ENCODE measurements at regions not wholly inside any gene's neighbourhood (a gene's known extent, or its start where the extent isn't known, plus 50 kb on each side); places are given as distances from the start of the nearest gene placed in this dataset.

DNA sequence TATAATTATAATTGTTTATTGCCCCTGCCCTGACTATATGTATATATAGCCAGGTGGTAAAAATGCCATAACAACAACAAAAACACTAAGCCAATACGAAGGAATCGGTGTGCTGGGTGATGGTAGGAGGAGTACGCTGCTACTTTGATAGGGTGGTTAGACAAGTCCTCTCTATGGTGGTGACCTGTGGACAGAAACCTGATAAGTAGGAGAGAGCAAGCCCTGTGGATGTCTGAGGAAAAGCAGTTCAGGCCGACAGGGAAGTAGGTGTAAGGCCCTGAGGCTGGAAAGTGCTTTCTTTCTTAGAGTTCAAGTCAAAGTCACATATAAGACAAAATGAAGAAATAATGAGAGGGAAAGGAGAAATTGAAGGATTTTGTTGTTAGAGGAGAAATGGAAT, 823.8 kb upstream of the CELF2 start:
- in situ Hi-C loops (cut with MboI; ENCODE audit: low sequenced_read_pairs, unreplicated experiment), result no loop called here
- no peak for TF ChIP-seq CTCF (IDR thresholded peaks at IDR 0.05; ENCODE audit: borderline replicate concordance, control extremely low read depth, extremely low read depth, insufficient read depth, missing control alignments)
- DNase-seq (ENCODE audit: low spot score), result no peak

GRCh38 chr10:10196701-10197100, 821.0 kb upstream of the CELF2 start:
- no peak for DNase-seq (ENCODE audit: low spot score)
- in situ Hi-C loops (cut with MboI; ENCODE audit: low sequenced_read_pairs, unreplicated experiment), result no loop called here
- TF ChIP-seq CTCF (IDR thresholded peaks at IDR 0.05; ENCODE audit: borderline replicate concordance, control extremely low read depth, extremely low read depth, insufficient read depth, missing control alignments), result no peak

DNA sequence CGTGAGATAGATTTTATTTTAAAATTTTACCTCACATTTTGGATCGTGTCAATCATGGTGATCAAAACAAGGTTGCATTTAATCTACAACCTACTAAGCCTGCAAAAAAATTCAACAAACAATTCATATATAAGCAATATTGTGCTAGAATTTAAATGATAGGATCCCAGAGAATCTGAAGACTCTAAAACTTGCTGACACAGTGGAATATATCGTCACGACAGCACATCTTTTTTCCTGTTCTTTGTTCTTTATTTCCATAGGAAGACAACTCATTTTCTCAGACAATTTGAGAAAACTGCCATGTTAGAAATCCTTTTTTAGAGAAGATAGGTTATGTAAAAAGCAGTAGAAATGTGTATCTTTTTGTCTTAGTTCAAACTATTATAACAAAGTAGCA, 820.2 kb upstream of the CELF2 start:
- in situ Hi-C loops (cut with MboI; ENCODE audit: low sequenced_read_pairs, unreplicated experiment), result no loop called here
- no peak for TF ChIP-seq CTCF (IDR thresholded peaks at IDR 0.05; ENCODE audit: borderline replicate concordance, control extremely low read depth, extremely low read depth, insufficient read depth, missing control alignments)
- no peak for DNase-seq (ENCODE audit: low spot score)

DNA sequence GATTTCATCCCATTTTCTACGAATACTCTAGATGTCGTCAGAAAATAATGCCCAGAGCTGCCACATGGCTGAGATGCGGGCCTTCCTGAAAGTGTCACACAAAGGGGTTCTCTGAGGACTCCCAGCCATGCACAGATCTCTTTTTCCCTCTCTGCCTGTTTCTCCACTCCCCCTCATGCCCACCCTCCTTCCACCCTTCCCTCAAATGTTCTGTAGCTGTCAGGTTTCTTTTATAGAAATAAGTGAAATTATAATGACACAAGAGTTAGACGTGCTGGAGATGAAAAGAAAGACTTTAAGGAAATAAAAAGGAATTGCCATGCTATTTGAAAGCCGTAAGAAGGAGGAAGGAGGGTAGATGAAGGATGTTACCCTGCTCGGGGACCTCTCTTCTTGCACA, 819.3 kb upstream of the CELF2 start:
- DNase-seq (ENCODE audit: low spot score), result no peak
- in situ Hi-C loops (cut with MboI; ENCODE audit: low sequenced_read_pairs, unreplicated experiment), result no loop called here
- TF ChIP-seq CTCF (IDR thresholded peaks at IDR 0.05; ENCODE audit: borderline replicate concordance, control extremely low read depth, extremely low read depth, insufficient read depth, missing control alignments), result no peak

DNA sequence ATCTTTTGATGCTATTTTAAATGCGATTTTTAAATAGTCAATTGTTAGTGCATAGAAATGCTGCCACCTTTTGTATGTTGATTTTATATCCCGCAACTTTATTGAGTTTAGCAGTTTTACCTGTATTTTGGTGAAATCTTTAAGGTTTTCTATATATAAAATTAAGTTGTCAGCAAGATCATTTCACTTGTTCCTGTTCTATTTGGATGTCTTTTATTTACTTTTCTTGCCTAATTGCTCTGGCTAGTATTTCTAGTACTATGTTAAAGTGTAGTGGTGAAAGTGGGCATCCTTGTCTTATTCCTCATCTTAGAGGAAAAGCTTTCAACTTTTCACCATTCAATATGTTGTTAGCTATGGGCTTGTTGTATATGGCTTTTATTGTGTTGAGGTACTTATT, 813.3 kb upstream of the CELF2 start:
- no peak for TF ChIP-seq CTCF (IDR thresholded peaks at IDR 0.05; ENCODE audit: borderline replicate concordance, control extremely low read depth, extremely low read depth, insufficient read depth, missing control alignments)
- DNase-seq (ENCODE audit: low spot score), result no peak

DNA sequence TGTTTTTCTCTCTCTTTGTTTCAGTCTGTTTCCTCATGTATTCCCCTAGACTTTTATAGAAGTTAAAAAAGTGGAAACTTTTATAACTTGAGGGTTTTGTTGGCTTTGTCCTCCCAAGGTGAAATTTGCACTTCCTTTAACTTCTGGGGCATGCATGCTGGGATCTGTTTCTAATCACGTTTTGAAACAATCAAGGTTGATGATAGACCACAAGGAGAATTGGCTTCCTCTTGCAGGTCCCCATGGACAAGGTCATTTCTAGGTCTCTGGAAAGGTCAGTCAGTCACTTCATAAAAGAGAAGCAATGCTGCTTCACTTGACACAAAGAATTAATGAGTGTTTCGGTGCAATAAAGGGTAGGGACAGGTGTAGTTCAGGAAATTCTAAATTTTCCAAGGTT, 811.8 kb upstream of the CELF2 start:
- in situ Hi-C loops (cut with MboI; ENCODE audit: low sequenced_read_pairs, unreplicated experiment), result no loop called here
- no peak for DNase-seq (ENCODE audit: low spot score)
- no peak for TF ChIP-seq CTCF (IDR thresholded peaks at IDR 0.05; ENCODE audit: borderline replicate concordance, control extremely low read depth, extremely low read depth, insufficient read depth, missing control alignments)

More for the DNA sequence above, 813.3 kb upstream of the CELF2 start:
- in situ Hi-C loops (cut with MboI; ENCODE audit: low sequenced_read_pairs, unreplicated experiment), result no loop called here

- DNase-seq (ENCODE audit: low spot score), result no peak
- TF ChIP-seq CTCF (IDR thresholded peaks at IDR 0.05; ENCODE audit: borderline replicate concordance, control extremely low read depth, extremely low read depth, insufficient read depth, missing control alignments), result no peak
- in situ Hi-C loops (cut with MboI; ENCODE audit: low sequenced_read_pairs, unreplicated experiment), result no loop called here
Measured at GRCh38 chr10:10207538-10207937, 810.1 kb upstream of the CELF2 start.
